ENCODE measurements at regions not wholly inside any gene's neighbourhood (a gene's known extent, or its start where the extent isn't known, plus 50 kb on each side); places are given as distances from the start of the nearest gene placed in this dataset.

- Mint-ChIP-seq H3K27ac (no peak overlapping the region), H3K4me1 (no peaks in the 10 kb centered on the region), H3K36me3 (no peaks in the 10 kb centered on the region)
Measured at GRCh38 chr17:6179017-6179416, 108.8 kb downstream of the WSCD1 start.

GRCh38 chr17:6177941-6178694 lies 107.9 kb downstream of the WSCD1 start:
- no peak for DNase-seq (ENCODE audit: low spot score in 2 of 2)
- H3K9me3 Mint-ChIP-seq, result no peaks in the 10 kb centered on the region
- H3K36me3 Mint-ChIP-seq, result no peaks in the 10 kb centered on the region
- no peaks in the 10 kb centered on the region for H3K4me1 Mint-ChIP-seq
- no peak overlapping the region for H3K27ac Mint-ChIP-seq
- ATAC-seq, result no peak
- no peak overlapping the region for H3K4me3 Mint-ChIP-seq

More at GRCh38 chr17:6179017-6179416, 108.8 kb downstream of the WSCD1 start:
- no peak for DNase-seq (ENCODE audit: low spot score in 2 of 2)
- no peak overlapping the region for H3K4me3 Mint-ChIP-seq
- no peaks in the 10 kb centered on the region for H3K9me3 Mint-ChIP-seq
- no peak for ATAC-seq
